NT2/D1 (cell line): ENCODE measurements at regions not wholly inside any gene's neighbourhood (a gene's known extent, or its start where the extent isn't known, plus 50 kb on each side); places are given as distances from the start of the nearest gene placed in this dataset.

Source experiments
- YY1 ChIP-seq: IDR thresholded peaks from 2 replicates; pipeline ENCODE4 v1.6.1; 2011; ENCODE audit not compliant: insufficient read length, insufficient read depth
- ZNF274 ChIP-seq: IDR thresholded peaks from 2 replicates; pipeline ENCODE4 v1.6.1; 2011; ENCODE audit warnings: mild to moderate bottlenecking, low read depth, low read length

GRCh38 chr1:238399558-238399957, 508.8 kb upstream of the ZP4 start:
- TF ChIP-seq YY1 (no peak), ZNF274 (no peak)
